Parathyroid adenoma (tissue), 2 donors: ENCODE measurements at regions not wholly inside any gene's neighbourhood (a gene's known extent, or its start where the extent isn't known, plus 50 kb on each side); places are given as distances from the start of the nearest gene placed in this dataset.

Experiments
- H2AFZ ChIP-seq: fragments of 300-600 bp; sonication (generic); one replicate; pipeline ENCODE4 v1.7.0; 2017; ENCODE audit warnings: antibody characterized with exemption, mild to moderate bottlenecking
- H3K27ac ChIP-seq: fragments of 300-600 bp; sonication (generic); one replicate; pipeline ENCODE4 v1.7.0; 2017
- H3K27me3 ChIP-seq: fragments of 300-600 bp; sonication (generic); one replicate; pipeline ENCODE4 v1.7.0; 2017; ENCODE audit warnings: low read length; ENCODE audit not compliant: control insufficient read depth, insufficient read depth
- H3K36me3 ChIP-seq: fragments of 300-600 bp; sonication (generic); one replicate; pipeline ENCODE4 v1.7.0; 2017; ENCODE audit warnings: low read length; ENCODE audit not compliant: control insufficient read depth, insufficient read depth
- H3K4me1 ChIP-seq: fragments of 300-600 bp; sonication (generic); one replicate; pipeline ENCODE4 v1.7.0; 2017; ENCODE audit warnings: control low read depth
- H3K4me2 ChIP-seq: fragments of 300-600 bp; sonication (generic); one replicate; pipeline ENCODE4 v1.7.0; 2017; ENCODE audit warnings: low read length
- H3K4me3 ChIP-seq: fragments of 300-600 bp; sonication (generic); one replicate; pipeline ENCODE4 v1.7.0; 2017; ENCODE audit warnings: low read depth, low read length
- H3K79me2 ChIP-seq: fragments of 300-600 bp; sonication (generic); one replicate; pipeline ENCODE4 v1.7.0; 2017; ENCODE audit warnings: control low read depth
- H3K9ac ChIP-seq: fragments of 300-600 bp; sonication (generic); one replicate; pipeline ENCODE4 v1.7.0; 2017; ENCODE audit warnings: mild to moderate bottlenecking
- H3K9me3 ChIP-seq: fragments of 300-600 bp; sonication (generic); one replicate; pipeline ENCODE4 v1.7.0; 2017; ENCODE audit warnings: low read length; ENCODE audit not compliant: control insufficient read depth
- TF ChIP-seq, protein P1 (sequence below): fragments of 300-600 bp; sonication (generic); IDR thresholded peaks from one replicate; pipeline ENCODE4 v1.7.0; 2017; ENCODE audit warnings: antibody characterized with exemption, mild to moderate bottlenecking
- donor health status: primary hyperparathyroidism.

DNA sequence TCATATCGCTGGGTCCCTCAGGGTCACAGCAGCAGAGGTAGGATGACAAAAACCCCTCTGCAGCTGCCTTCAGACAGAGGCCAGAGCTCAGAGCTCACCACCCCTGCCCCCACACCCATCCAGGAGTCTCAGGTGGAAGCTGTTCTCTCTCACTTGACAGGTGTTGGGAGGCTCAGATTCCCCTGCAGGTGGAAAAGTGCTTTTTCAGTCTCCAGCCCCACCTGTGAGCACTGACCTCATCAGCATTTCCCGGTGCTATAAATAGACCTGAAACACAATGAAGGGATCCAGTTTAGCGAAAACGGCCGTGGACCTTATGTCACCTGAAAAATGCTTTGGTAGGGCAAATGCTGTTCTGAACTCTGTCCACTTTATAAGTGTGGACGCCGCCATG is 254.9 kb downstream of the NDUFA10 start:
- peak overlapping the region; percentile 12 for H3K27ac ChIP-seq
- H3K9me3 ChIP-seq: no peaks in the 10 kb centered on the region
- H3K79me2 ChIP-seq: no peaks in the 10 kb centered on the region
- H3K27me3 ChIP-seq: no peaks in the 10 kb centered on the region
- H3K9ac ChIP-seq: no peak overlapping the region
- peaks cover 12% of the 10 kb centered on the region for H3K4me1 ChIP-seq
- H2AFZ ChIP-seq: no peak overlapping the region
- H3K4me2 ChIP-seq: no peak overlapping the region
- TF ChIP-seq, protein P1, sequence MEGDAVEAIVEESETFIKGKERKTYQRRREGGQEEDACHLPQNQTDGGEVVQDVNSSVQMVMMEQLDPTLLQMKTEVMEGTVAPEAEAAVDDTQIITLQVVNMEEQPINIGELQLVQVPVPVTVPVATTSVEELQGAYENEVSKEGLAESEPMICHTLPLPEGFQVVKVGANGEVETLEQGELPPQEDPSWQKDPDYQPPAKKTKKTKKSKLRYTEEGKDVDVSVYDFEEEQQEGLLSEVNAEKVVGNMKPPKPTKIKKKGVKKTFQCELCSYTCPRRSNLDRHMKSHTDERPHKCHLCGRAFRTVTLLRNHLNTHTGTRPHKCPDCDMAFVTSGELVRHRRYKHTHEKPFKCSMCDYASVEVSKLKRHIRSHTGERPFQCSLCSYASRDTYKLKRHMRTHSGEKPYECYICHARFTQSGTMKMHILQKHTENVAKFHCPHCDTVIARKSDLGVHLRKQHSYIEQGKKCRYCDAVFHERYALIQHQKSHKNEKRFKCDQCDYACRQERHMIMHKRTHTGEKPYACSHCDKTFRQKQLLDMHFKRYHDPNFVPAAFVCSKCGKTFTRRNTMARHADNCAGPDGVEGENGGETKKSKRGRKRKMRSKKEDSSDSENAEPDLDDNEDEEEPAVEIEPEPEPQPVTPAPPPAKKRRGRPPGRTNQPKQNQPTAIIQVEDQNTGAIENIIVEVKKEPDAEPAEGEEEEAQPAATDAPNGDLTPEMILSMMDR: no peak
- no peak overlapping the region for H3K4me3 ChIP-seq
- no peaks in the 10 kb centered on the region for H3K36me3 ChIP-seq

DNA sequence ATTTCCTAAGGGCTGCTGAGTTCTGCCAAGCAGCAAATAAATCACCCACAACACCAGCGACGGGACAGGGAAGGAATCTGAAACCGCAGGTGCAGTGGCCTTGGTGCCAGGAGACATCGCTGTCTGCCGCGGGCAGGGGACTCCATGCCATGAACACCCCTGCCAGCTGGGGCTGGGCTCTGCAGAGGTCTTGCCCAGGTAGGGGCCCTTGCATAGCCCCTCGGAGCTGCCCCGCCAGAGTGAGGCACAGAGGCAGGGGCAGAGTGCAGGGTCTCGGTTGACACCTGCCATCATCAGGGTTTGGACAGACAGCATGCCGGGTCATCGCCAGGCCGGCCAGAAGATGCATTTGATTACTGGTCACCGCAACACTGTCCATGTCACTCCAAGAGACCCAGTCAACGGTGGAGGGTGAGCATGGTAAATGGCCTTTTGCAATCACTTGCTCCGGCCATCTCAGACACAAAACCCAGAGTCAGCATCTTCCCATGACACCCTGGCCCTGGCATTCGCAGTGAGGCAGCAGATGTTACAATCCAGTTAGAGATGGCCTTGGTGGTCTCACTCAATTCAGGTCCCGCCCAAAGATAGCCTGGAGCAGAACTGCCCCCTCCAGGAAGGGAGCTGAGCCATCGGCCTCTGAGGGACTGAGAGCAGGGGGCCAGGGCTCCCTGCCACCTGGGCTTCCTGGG is 255.4 kb downstream of the NDUFA10 start:
- Histone ChIP-seq H3K4me2 (no peak overlapping the region), H3K27me3 (no peaks in the 10 kb centered on the region), H3K27ac (no peak overlapping the region), H3K4me3 (no peak overlapping the region), H3K9ac (no peak overlapping the region), H3K79me2 (no peaks in the 10 kb centered on the region), H3K36me3 (no peaks in the 10 kb centered on the region), H2AFZ (no peak overlapping the region), H3K9me3 (no peaks in the 10 kb centered on the region), H3K4me1 (peaks cover 12% of the 10 kb centered on the region)
- TF ChIP-seq, protein P1: no peak

DNA sequence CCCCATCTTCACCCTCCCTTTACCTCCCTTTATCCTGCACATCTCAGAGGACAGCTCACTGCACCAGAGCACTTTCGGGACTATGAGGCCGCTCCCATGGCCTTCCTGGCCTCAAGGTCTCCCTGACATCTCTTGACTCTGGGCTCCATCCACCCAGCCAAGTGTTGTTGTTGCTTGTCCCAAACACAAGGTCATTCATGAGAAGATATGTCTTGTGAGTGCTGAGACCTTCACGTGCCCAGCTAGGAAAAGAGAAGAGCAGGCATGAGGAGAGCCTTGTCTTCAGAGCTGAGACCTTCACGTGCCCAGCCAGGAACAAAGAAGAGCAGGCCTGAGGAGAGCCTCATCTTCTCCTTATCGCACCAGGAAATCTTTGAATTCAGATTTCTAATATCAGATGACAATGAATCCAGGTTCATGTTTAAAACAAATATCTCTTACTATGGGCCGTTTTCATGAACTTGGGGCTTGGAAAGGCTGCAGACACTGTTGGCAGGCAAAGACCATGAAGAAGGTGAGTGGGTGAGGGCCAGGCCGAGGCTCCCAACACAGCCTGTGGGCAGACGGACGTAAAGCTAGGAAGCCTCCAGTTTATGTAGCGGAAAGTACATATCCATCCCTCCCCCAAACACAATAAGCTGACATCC is 256.1 kb downstream of the NDUFA10 start:
- peaks cover 12% of the 10 kb centered on the region for H3K4me1 ChIP-seq
- no peak overlapping the region for H3K4me3 ChIP-seq
- no peaks in the 10 kb centered on the region for H3K27me3 ChIP-seq
- H3K36me3 ChIP-seq: no peaks in the 10 kb centered on the region
- no peaks in the 10 kb centered on the region for H3K79me2 ChIP-seq
- no peak overlapping the region for H3K27ac ChIP-seq
- no peak overlapping the region for H3K9ac ChIP-seq
- TF ChIP-seq, protein P1: no peak
- H3K4me2 ChIP-seq: no peak overlapping the region
- H3K9me3 ChIP-seq: no peaks in the 10 kb centered on the region
- H2AFZ ChIP-seq: no peak overlapping the region

DNA sequence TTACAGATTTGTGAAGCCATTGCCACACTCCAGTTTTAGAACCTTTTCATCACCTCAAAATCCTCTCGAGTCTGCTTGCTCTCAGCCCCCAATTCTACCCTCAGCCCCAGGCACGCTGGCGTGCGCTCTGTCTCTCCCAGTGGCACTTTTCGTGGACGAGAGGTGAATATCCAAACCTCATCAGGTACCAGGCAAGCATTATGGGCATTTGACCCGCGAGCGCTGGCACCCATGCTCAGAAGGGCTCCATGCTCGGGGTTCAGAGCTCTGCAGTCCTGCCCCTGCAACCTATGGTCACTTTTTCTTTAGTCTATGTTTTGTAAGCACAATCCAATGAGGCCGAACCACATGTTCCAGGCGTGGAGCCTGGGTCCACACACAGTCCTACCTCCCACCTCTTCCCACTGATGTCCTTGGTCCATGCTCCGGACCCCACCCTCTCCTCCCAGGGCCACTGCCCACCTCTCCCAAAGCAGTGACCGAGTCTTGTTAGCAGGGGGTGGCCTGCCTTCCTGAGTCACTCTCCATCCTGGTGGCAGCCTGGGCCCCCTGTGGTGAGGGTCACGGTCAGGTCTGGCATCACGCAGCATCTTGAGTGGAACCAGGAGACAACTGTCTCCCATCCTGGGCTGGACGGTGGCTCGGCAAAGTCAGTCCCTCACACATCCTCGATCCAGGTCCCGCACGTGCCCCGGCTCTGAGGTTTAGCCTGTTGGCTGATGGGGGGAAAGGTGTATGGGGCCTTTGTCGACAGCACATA is 256.9 kb downstream of the NDUFA10 start:
- H3K36me3 ChIP-seq: no peaks in the 10 kb centered on the region
- TF ChIP-seq, protein P1: no peak
- H3K9ac ChIP-seq: no peak overlapping the region

More for the DNA sequence above, 256.9 kb downstream of the NDUFA10 start:
- H3K9me3 ChIP-seq: no peaks in the 10 kb centered on the region
- H3K4me2 ChIP-seq: no peak overlapping the region
- peaks cover 12% of the 10 kb centered on the region for H3K4me1 ChIP-seq
- no peak overlapping the region for H3K27ac ChIP-seq
- no peak overlapping the region for H3K4me3 ChIP-seq
- no peaks in the 10 kb centered on the region for H3K79me2 ChIP-seq
- no peak overlapping the region for H2AFZ ChIP-seq
- H3K27me3 ChIP-seq: no peaks in the 10 kb centered on the region
